Loucy (cell line): ENCODE measurements at regions not wholly inside any gene's neighbourhood (a gene's known extent, or its start where the extent isn't known, plus 50 kb on each side); places are given as distances from the start of the nearest gene placed in this dataset.

Experiments used
- CTCF ChIP-seq: fragments of 200-600 bp; sonication (generic); conservative IDR thresholded peaks from 2 replicates; pipeline ENCODE4 v1.5.1; 2014; ENCODE audit warnings: mild to moderate bottlenecking, antibody characterized with exemption, low read length
- EZH2phosphoT487 ChIP-seq: fragments of 200-600 bp; IDR thresholded peaks from 2 replicates; pipeline ENCODE4 v1.6.1; 2018; ENCODE audit warnings: antibody characterized with exemption, mild to moderate bottlenecking, moderate library complexity, borderline replicate concordance

- TF ChIP-seq CTCF, result no peak
- TF ChIP-seq EZH2phosphoT487, result no peak
Measured at GRCh38 chr10:129288999-129289584, 177.9 kb upstream of the MGMT start.
